AG04450 (cell line): ENCODE measurements at regions not wholly inside any gene's neighbourhood (a gene's known extent, or its start where the extent isn't known, plus 50 kb on each side); places are given as distances from the start of the nearest gene placed in this dataset.
"Not testable (repeated sequence)": the region's sequence is repeated elsewhere in the genome, so short reads cannot be mapped to it uniquely, and the experiment has no call there.

Source experiments
- CTCF ChIA-PET: fragments of 300-600, 350-600 bp; formaldehyde crosslinking; extraction: SDS; loops from one replicate; lab custom pipeline; 2022; ENCODE audit warnings: antibody characterized with exemption, inconsistent platforms; lab: Charles Lee
- POLR2A ChIA-PET: fragments of 350-600 bp; formaldehyde crosslinking; extraction: SDS; loops from one replicate; lab custom pipeline; 2021; ENCODE audit warnings: antibody characterized with exemption, inconsistent platforms; lab: Yijun Ruan, JAX
- DNase-seq: peaks from one replicate; pipeline ENCODE4 v3.0.0-alpha.2; 2011; ENCODE audit warnings: low read depth, low spot score
- H3K27ac ChIP-seq: one replicate; pipeline ENCODE4 v1.5.1; 2012; ENCODE audit warnings: low read depth, low read length, control low read depth
- H3K27me3 ChIP-seq: one replicate; pipeline ENCODE4 v1.6.0; 2012; ENCODE audit warnings: low read length; ENCODE audit not compliant: control insufficient read depth, insufficient read depth
- H3K4me3 ChIP-seq: 2 replicates; pipeline ENCODE4 v1.5.1; 2011; ENCODE audit warnings: mild to moderate bottlenecking, low read depth, low read length, control low read depth
- H3K9me3 ChIP-seq: 2 replicates; pipeline ENCODE4 v1.5.1; 2012; ENCODE audit warnings: low read length; ENCODE audit not compliant: control insufficient read depth, insufficient read depth
- TF ChIP-seq, protein P1 (sequence below): IDR thresholded peaks from 2 replicates; pipeline ENCODE4 v1.5.1; 2011; ENCODE audit warnings: low read depth, low read length, control low read depth, inconsistent platforms

GRCh38 chr5:130773813-130774212 lies 391.2 kb downstream of the HINT1 start:
- ChIA-PET CTCF (no interaction called here), POLR2A (no interaction called here)
- H3K27me3 ChIP-seq, result no peaks in the 10 kb centered on the region
- DNase-seq, result no peak
- H3K9me3 ChIP-seq, result no peaks in the 10 kb centered on the region; the same call in 1 of the 2 replicates
- no peak overlapping the region for H3K4me3 ChIP-seq
- TF ChIP-seq, protein P1, sequence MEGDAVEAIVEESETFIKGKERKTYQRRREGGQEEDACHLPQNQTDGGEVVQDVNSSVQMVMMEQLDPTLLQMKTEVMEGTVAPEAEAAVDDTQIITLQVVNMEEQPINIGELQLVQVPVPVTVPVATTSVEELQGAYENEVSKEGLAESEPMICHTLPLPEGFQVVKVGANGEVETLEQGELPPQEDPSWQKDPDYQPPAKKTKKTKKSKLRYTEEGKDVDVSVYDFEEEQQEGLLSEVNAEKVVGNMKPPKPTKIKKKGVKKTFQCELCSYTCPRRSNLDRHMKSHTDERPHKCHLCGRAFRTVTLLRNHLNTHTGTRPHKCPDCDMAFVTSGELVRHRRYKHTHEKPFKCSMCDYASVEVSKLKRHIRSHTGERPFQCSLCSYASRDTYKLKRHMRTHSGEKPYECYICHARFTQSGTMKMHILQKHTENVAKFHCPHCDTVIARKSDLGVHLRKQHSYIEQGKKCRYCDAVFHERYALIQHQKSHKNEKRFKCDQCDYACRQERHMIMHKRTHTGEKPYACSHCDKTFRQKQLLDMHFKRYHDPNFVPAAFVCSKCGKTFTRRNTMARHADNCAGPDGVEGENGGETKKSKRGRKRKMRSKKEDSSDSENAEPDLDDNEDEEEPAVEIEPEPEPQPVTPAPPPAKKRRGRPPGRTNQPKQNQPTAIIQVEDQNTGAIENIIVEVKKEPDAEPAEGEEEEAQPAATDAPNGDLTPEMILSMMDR, result no peak
- H3K27ac ChIP-seq, result no peak overlapping the region

DNA sequence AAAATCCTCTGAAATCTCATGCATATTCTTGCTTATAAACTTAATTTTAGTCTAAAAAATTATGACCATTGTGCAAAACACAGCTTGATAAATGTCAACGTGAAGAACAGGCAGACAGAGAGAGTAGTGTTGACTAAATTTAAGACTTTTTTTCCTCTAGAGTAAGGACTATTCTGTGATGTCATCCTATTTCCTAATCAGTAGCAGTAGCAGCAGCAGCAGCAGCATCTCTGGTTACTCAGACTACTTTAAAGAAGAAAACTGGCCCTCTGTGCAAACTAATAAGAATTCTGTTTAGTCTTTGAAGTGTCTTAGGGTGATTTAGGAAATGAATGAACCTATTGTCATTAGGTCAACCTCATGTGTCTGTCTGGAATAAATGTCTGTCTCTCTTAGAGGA lies 403.0 kb downstream of the HINT1 start:
- TF ChIP-seq, protein P1, result no peak
- H3K27me3 ChIP-seq, result no peaks in the 10 kb centered on the region
- no peak for DNase-seq
- H3K4me3 ChIP-seq, result no peak overlapping the region
- POLR2A ChIA-PET, result no interaction called here
- CTCF ChIA-PET, result no interaction called here
- no peak overlapping the region for H3K27ac ChIP-seq
- H3K9me3 ChIP-seq, result 0 out of 2 replicates have a peak, but pooled peaks cover 2% of the 10 kb centered on the region

- Histone ChIP-seq H3K9me3 (no peaks in the 10 kb centered on the region), H3K27ac (no peak overlapping the region), H3K27me3 (no peaks in the 10 kb centered on the region), H3K4me3 (no peak overlapping the region)
- DNase-seq, result no peak
- CTCF ChIA-PET, result no interaction called here
- TF ChIP-seq, protein P1, result no peak
- POLR2A ChIA-PET, result no interaction called here
These were observed 406.0 kb downstream of the HINT1 start for GRCh38 chr5:130759061-130759460.

DNA sequence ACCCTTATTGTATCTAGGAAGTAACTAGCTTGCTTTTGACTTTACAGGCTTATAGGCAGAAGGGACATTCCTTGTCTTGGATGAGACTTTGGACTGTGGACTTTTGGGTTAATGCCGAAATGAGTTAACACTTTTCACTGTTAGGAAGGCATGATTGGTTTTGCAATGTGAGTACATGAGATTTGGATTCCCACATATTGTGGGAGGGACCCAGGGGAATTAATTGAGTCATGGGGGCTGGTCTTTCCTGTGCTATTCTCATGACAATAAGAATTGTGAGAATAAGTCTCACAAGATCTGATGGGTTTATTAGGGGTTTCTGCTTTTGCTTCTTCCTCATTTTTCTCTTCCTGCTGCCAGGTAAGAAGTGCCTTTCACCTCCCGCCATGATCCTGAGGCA lies 417.5 kb downstream of the HINT1 start:
- TF ChIP-seq, protein P1, result no peak
- no peak overlapping the region for H3K27ac ChIP-seq
- H3K9me3 ChIP-seq, result peaks cover 9% of the 10 kb centered on the region; the same call in 1 of the 2 replicates
- POLR2A ChIA-PET, result no interaction called here
- no peak overlapping the region for H3K4me3 ChIP-seq
- no peaks in the 10 kb centered on the region for H3K27me3 ChIP-seq
- no peak for DNase-seq
- CTCF ChIA-PET, result no interaction called here

DNA sequence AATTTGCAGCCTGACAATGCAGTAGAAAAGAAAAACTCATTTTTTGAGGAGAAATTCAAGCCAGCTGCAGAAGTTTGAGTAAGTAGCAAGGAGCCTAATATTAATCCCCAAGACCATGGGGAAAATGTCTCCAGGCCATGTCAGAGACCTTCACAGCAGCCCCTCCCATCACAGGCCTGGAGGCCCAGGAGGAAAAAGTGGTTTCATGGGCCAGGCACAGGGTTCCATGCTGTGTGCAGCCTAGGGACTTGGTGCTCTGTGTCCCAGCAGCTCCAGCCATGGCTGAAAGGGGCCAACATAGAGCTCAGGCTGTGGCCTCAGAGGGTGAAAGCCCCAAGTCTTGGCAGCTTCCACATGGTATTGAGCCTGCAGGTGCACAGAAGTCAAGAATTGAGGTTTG lies 418.4 kb downstream of the HINT1 start:
- H3K27ac ChIP-seq, H3K4me3 ChIP-seq, POLR2A ChIA-PET, H3K27me3 ChIP-seq, CTCF ChIA-PET, DNase-seq, H3K9me3 ChIP-seq: not testable (repeated sequence)

DNA sequence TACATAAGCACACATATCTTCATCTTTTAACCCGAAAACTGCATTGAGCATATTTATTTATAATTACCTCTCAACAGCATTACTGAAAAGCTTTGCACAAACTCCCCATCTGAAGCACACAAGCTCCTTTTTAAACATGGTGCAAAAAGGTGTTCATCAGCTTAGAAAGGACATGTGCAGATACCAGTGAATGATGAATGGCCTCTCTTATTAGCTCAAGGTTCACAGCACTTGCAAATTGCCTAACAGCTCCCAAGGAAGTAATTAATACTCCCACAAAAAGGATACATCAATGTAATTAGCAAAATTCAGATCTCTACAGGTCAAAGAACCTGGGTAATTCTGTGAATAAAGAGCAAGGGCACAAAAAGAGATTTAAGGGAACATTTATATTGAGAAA lies 422.0 kb downstream of the HINT1 start:
- CTCF ChIA-PET, result no interaction called here
- no peak overlapping the region for H3K4me3 ChIP-seq
- H3K27me3 ChIP-seq, result no peaks in the 10 kb centered on the region
- no peak overlapping the region for H3K27ac ChIP-seq
- DNase-seq, result no peak
- TF ChIP-seq, protein P1, result no peak
- POLR2A ChIA-PET, result no interaction called here
- 0 out of 2 replicates have a peak, but pooled peaks cover 5% of the 10 kb centered on the region for H3K9me3 ChIP-seq
